ENCODE measurements at regions not wholly inside any gene's neighbourhood (a gene's known extent, or its start where the extent isn't known, plus 50 kb on each side); places are given as distances from the start of the nearest gene placed in this dataset.

DNA sequence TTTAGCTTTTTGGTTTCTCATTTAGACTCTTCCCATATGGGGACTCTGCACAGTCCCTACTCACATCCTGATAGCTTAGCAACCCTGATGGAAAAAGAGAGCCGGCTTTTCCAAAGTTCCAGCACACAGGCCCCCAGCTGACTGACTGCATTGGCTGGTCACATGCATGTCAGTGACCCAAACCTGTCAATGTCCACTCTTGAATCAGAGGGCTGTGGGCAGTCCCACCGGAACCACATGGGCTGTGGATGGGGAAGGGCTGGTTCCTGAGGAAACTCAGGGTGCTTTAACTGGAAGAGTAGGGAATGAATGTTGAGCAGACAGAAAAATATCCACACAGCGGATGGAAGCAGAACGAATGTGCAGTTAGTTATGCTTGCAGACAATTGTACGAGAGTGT, 136.6 kb downstream of the NSG2 start:
- TF ChIP-seq, protein P1, sequence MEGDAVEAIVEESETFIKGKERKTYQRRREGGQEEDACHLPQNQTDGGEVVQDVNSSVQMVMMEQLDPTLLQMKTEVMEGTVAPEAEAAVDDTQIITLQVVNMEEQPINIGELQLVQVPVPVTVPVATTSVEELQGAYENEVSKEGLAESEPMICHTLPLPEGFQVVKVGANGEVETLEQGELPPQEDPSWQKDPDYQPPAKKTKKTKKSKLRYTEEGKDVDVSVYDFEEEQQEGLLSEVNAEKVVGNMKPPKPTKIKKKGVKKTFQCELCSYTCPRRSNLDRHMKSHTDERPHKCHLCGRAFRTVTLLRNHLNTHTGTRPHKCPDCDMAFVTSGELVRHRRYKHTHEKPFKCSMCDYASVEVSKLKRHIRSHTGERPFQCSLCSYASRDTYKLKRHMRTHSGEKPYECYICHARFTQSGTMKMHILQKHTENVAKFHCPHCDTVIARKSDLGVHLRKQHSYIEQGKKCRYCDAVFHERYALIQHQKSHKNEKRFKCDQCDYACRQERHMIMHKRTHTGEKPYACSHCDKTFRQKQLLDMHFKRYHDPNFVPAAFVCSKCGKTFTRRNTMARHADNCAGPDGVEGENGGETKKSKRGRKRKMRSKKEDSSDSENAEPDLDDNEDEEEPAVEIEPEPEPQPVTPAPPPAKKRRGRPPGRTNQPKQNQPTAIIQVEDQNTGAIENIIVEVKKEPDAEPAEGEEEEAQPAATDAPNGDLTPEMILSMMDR (conservative IDR thresholded peaks at IDR 0.05 in 1 of 2, IDR thresholded peaks at IDR 0.05 in 1 of 2; ENCODE audit: extremely low read depth in 1 of 2, insufficient read depth in 1 of 2, low read depth in 1 of 2, low read length in 2 of 2), result no peak
- TF ChIP-seq EZH2 (IDR thresholded peaks at IDR 0.05; ENCODE audit: borderline replicate concordance, low read length), result no peak

Measured in mammary epithelial cell (primary cell).